Brain microvascular endothelial cell (primary cell): ENCODE measurements at regions not wholly inside any gene's neighbourhood (a gene's known extent, or its start where the extent isn't known, plus 50 kb on each side); places are given as distances from the start of the nearest gene placed in this dataset.

Source experiments
- DNase-seq: peaks from one replicate; pipeline ENCODE4 v3.0.0-alpha.2; 2020
- H3K27ac ChIP-seq: fragments of 250-450 bp; sonication (Bioruptor Pico); 2 replicates; pipeline ENCODE4 v1.5.1; 2020; ENCODE audit warnings: mild to moderate bottlenecking, moderate library complexity
- H3K27me3 ChIP-seq: fragments of 250-450 bp; sonication (Bioruptor Pico); replicated peaks from 2 replicates; pipeline ENCODE4 v1.5.1; 2020; ENCODE audit warnings: mild to moderate bottlenecking
- H3K36me3 ChIP-seq: fragments of 250-450 bp; sonication (Bioruptor Pico); replicated peaks from 2 replicates; pipeline ENCODE4 v1.5.1; 2020; ENCODE audit warnings: mild to moderate bottlenecking
- H3K4me3 ChIP-seq: 2 replicates; pipeline ENCODE4 v1.5.1; 2011; ENCODE audit warnings: low read depth, mild to moderate bottlenecking, control low read depth, low read length, moderate library complexity
- in situ Hi-C: cut with HindIII; loops from 2 replicates; pipeline ENCODE4 v1.10.0; 2017; ENCODE audit warnings: low sequenced_read_pairs, low pct_ligation_motif_present
- TF ChIP-seq, protein P1 (sequence below): IDR thresholded peaks from 2 replicates; pipeline ENCODE4 v1.5.1; 2011; ENCODE audit warnings: low read depth, mild to moderate bottlenecking, moderate library complexity, low read length, control low read depth, inconsistent platforms; ENCODE audit errors: missing control alignments

DNA sequence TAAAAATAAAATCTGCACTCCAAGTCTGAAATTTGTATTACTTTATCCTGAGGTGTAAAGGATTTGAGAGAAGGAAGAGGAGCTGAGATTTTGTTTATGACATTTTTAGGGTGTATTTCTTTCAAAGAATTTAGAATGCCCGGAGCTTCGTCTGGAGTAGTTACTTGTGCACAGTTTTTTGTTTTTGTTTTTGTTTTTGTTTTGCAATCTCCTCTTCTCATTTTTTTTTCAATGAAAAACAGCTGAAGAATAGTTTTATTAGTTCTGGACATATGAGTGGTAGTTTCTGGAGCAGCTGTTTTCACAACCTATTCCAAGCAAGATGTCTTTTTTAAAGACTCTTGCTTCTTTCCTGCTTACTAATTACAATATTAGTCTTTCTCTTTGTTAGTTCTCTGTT lies 408.2 kb upstream of the PTGER4 start:
- TF ChIP-seq, protein P1, sequence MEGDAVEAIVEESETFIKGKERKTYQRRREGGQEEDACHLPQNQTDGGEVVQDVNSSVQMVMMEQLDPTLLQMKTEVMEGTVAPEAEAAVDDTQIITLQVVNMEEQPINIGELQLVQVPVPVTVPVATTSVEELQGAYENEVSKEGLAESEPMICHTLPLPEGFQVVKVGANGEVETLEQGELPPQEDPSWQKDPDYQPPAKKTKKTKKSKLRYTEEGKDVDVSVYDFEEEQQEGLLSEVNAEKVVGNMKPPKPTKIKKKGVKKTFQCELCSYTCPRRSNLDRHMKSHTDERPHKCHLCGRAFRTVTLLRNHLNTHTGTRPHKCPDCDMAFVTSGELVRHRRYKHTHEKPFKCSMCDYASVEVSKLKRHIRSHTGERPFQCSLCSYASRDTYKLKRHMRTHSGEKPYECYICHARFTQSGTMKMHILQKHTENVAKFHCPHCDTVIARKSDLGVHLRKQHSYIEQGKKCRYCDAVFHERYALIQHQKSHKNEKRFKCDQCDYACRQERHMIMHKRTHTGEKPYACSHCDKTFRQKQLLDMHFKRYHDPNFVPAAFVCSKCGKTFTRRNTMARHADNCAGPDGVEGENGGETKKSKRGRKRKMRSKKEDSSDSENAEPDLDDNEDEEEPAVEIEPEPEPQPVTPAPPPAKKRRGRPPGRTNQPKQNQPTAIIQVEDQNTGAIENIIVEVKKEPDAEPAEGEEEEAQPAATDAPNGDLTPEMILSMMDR: no peak
- DNase-seq: no peak
- in situ Hi-C loops: no loop called here
- Histone ChIP-seq H3K4me3 (no peak overlapping the region), H3K36me3 (no peaks in the 10 kb centered on the region), H3K27me3 (no peaks in the 10 kb centered on the region), H3K27ac (no peak overlapping the region)

DNA sequence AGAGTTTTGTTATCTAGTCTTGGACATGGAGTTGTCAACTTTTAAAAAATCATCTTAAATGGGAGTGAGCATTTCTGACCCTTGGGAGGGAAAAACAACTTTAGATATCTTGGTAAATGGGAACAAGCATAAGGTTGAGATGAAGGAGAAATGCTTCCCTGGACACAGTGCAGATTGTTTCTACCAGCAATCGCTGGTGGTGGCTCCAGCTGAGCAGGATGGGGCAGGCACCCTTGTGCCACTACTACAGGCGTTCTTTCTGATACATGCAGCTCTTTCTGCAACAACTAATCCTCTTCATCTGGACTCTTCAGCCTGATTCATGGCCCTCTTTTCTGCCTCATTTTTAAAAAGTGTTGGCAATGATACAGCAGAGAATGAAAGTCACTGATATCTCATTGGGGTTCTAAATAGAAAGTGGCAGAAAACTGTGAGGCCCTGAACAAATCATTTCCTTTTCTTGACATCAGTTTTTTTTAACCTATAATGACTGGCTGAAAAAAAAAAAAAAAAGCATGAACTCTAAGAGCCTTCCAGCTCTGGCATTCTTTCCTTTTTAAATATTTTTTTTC lies 409.4 kb upstream of the PTGER4 start:
- no peak overlapping the region for H3K4me3 ChIP-seq
- no peak for DNase-seq
- TF ChIP-seq, protein P1: no peak
- H3K27ac ChIP-seq: no peak overlapping the region
- H3K27me3 ChIP-seq: no peaks in the 10 kb centered on the region
- in situ Hi-C loops: no loop called here
- H3K36me3 ChIP-seq: no peaks in the 10 kb centered on the region

DNA sequence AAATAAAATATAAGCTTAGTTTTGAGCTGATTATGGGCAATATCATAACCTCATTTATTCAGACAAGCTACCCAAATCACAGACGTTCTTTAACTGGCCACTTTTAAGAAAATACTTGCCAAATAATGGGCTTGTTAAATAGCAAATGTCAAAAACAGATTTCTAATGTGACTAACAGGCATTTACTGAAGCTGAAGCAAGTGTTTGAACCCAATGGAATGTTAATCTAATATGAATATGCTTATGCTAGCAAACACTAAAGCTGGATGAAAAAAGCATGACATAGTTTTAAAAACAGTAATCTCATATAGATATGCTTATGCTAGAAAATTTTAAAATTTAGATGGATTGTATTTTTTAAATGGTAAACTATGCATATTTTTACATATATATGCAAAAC lies 411.6 kb upstream of the PTGER4 start:
- H3K36me3 ChIP-seq: no peaks in the 10 kb centered on the region
- no peak for DNase-seq
- no peaks in the 10 kb centered on the region for H3K27me3 ChIP-seq
- TF ChIP-seq, protein P1: no peak
- in situ Hi-C loops: no loop called here
- H3K4me3 ChIP-seq: no peak overlapping the region
- H3K27ac ChIP-seq: no peak overlapping the region

DNA sequence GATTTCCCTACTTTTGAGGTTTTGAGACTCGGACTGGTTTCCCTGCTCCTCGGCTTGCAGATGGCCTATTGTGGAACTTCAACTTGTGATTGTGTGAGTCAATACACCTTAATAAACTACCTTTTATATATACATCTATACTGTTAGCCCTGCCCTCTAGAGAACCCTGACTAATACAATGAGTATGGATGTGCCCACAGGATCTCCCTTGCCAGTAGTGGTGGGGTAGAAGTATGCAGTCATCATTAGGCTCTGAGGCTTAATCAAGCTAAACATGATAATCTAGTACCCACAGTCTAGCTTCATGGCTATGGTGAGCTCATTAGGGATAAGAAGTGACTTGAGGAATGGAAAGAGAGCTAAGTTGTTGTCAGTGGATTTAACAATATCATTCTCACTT lies 412.8 kb upstream of the PTGER4 start:
- in situ Hi-C loops: no loop called here
- no peak for DNase-seq
- TF ChIP-seq, protein P1: no peak
- no peak overlapping the region for H3K27ac ChIP-seq
- no peaks in the 10 kb centered on the region for H3K27me3 ChIP-seq
- no peaks in the 10 kb centered on the region for H3K36me3 ChIP-seq
- no peak overlapping the region for H3K4me3 ChIP-seq

DNA sequence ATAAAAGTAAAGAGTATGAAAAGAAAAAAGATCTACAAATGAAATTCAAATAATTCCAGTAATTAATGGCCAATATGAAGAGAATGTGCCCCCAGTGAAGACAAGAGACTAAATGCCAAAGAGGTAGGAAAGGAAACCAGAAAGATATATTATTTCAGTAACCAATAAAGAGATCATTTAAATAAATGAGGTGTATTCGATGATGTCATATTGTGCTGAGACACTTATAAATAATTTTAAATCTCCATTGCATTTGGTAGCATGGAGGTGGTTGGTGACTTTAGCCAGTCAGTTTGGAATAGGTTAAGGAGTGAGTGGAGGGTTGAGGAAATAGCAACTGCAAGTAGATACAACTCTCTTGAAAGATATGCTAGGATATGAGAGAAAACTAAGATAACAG lies 417.7 kb upstream of the PTGER4 start:
- TF ChIP-seq, protein P1: no peak
- Histone ChIP-seq H3K4me3 (no peak overlapping the region), H3K27ac (no peak overlapping the region), H3K36me3 (no peaks in the 10 kb centered on the region), H3K27me3 (no peaks in the 10 kb centered on the region)
- in situ Hi-C loops: no loop called here
- DNase-seq: no peak

DNA sequence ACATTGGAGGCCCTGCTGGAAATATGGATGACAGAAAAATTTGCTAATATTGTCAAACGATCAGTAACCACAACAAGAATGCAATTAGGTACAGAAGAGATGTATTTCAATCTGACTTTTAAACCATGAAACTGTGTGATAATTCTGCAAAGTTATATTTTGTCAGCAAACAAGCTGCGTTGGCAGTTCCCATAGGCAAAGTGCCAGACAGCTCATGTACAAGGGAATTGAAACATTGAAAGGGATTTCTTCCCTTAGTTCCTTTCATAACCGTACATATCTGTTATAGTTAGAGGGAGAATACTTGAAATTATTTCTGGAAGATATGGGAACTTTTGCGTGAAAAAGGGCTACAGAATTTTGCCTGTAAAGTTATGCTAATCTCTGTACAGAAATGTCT lies 419.4 kb upstream of the PTGER4 start:
- in situ Hi-C loops: no loop called here
- H3K27me3 ChIP-seq: no peaks in the 10 kb centered on the region
- no peak overlapping the region for H3K27ac ChIP-seq
- TF ChIP-seq, protein P1: no peak
- no peaks in the 10 kb centered on the region for H3K36me3 ChIP-seq
- no peak overlapping the region for H3K4me3 ChIP-seq
- no peak for DNase-seq
